Neural progenitor cell (in vitro differentiated cells): ENCODE measurements at regions not wholly inside any gene's neighbourhood (a gene's known extent, or its start where the extent isn't known, plus 50 kb on each side); places are given as distances from the start of the nearest gene placed in this dataset.

Experiments
- DNase-seq: peaks from one replicate; pipeline ENCODE4 v3.0.0-alpha.2; 2016; ENCODE audit warnings: low spot score
- H2AFZ ChIP-seq: fragments of 200-600 bp; sonication (generic); replicated peaks from 2 replicates; pipeline ENCODE4 v1.6.1; 2016; ENCODE audit warnings: antibody characterized with exemption
- H3F3A ChIP-seq: fragments of 200-600 bp; sonication (generic); 2 replicates; pipeline ENCODE4 v1.6.1; 2016; ENCODE audit warnings: antibody characterized with exemption, low read depth
- H3K27ac ChIP-seq: fragments of 200-600 bp; sonication (generic); 2 replicates; pipeline ENCODE4 v1.5.1; 2016; ENCODE audit warnings: mild to moderate bottlenecking
- H3K27me3 ChIP-seq: fragments of 200-600 bp; sonication (generic); 2 replicates; pipeline ENCODE4 v1.6.1; 2016; ENCODE audit warnings: mild to moderate bottlenecking, moderate library complexity
- H3K36me3 ChIP-seq: fragments of 200-600 bp; sonication (generic); 2 replicates; pipeline ENCODE4 v1.5.1; 2016
- H3K4me1 ChIP-seq: fragments of 200-600 bp; sonication (generic); 2 replicates; pipeline ENCODE4 v1.6.1; 2016; ENCODE audit warnings: mixed run types
- H3K4me2 ChIP-seq: fragments of 200-600 bp; sonication (generic); 2 replicates; pipeline ENCODE4 v1.6.1; 2016
- H3K4me3 ChIP-seq: fragments of 200-600 bp; sonication (generic); 2 replicates; pipeline ENCODE4 v1.5.1; 2016
- H3K79me2 ChIP-seq: fragments of 200-600 bp; sonication (generic); 2 replicates; pipeline ENCODE4 v1.6.1; 2016; ENCODE audit warnings: low read depth
- H3K9ac ChIP-seq: fragments of 200-600 bp; sonication (generic); 2 replicates; pipeline ENCODE4 v1.6.1; 2016
- H3K9me3 ChIP-seq: fragments of 200-600 bp; sonication (generic); 2 replicates; pipeline ENCODE4 v1.5.1; 2016; ENCODE audit warnings: low read depth
- H4K20me1 ChIP-seq: fragments of 200-600 bp; sonication (generic); 2 replicates; pipeline ENCODE4 v1.6.1; 2016; ENCODE audit warnings: low read depth
- H3K27ac Mint-ChIP-seq: 3 replicates; pipeline ENCODE4 v1.8.0; 2021; ENCODE audit warnings: mixed read lengths
- H3K27me3 Mint-ChIP-seq: 2 replicates; pipeline ENCODE4 v1.8.0; 2022; ENCODE audit warnings: low read depth, mild to moderate bottlenecking, inconsistent platforms, moderate library complexity, mixed read lengths; ENCODE audit not compliant: insufficient read depth
- H3K36me3 Mint-ChIP-seq: 3 replicates; pipeline ENCODE4 v1.8.0; 2021; ENCODE audit warnings: mixed read lengths
- H3K4me1 Mint-ChIP-seq: 3 replicates; pipeline ENCODE4 v1.8.0; 2021; ENCODE audit warnings: mixed read lengths
- H3K4me3 Mint-ChIP-seq: 3 replicates; pipeline ENCODE4 v1.8.0; 2021; ENCODE audit warnings: mild to moderate bottlenecking, moderate library complexity, mixed read lengths
- H3K9me3 Mint-ChIP-seq: 3 replicates; pipeline ENCODE4 v1.8.0; 2020; ENCODE audit warnings: mixed read lengths
- CTCF ChIP-seq: fragments of 200-600 bp; sonication (generic); IDR thresholded peaks from 2 replicates; pipeline ENCODE4 v1.5.1; 2017; ENCODE audit warnings: antibody characterized with exemption, mild to moderate bottlenecking
- EZH2 ChIP-seq: fragments of 200-600 bp; sonication (generic); IDR thresholded peaks from 2 replicates; pipeline ENCODE4 v1.6.1; 2017; ENCODE audit warnings: antibody characterized with exemption, mild to moderate bottlenecking, moderate library complexity
- EZH2phosphoT487 ChIP-seq: fragments of 200-600 bp; sonication (generic); IDR thresholded peaks from 2 replicates; pipeline ENCODE4 v1.6.1; 2017; ENCODE audit warnings: antibody characterized with exemption

GRCh38 chr1:81654147-81654546 lies 146.6 kb upstream of the ADGRL2 start:
- TF ChIP-seq EZH2 (no peak), CTCF (no peak), EZH2phosphoT487 (no peak)
- Histone ChIP-seq H3K4me1 (no peaks in the 10 kb centered on the region), H2AFZ (no peak overlapping the region), H3K79me2 (no peaks in the 10 kb centered on the region), H3K9me3 (no peaks in the 10 kb centered on the region), H3K36me3 (no peaks in the 10 kb centered on the region), H3K27ac (no peak overlapping the region), H3K4me3 (no peak overlapping the region), H3K4me2 (no peak overlapping the region), H4K20me1 (no peaks in the 10 kb centered on the region), H3K27me3 (no peaks in the 10 kb centered on the region), H3K9ac (no peak overlapping the region), H3F3A (no peaks in the 10 kb centered on the region)
- H3K27me3 Mint-ChIP-seq = peaks cover 3% of the 10 kb centered on the region
- H3K27ac Mint-ChIP-seq = no peak overlapping the region
- no peaks in the 10 kb centered on the region for H3K36me3 Mint-ChIP-seq
- DNase-seq = no peak
- H3K4me3 Mint-ChIP-seq = no peak overlapping the region
- peaks cover under 1% of the 10 kb centered on the region for H3K4me1 Mint-ChIP-seq
- H3K9me3 Mint-ChIP-seq = no peaks in the 10 kb centered on the region

- H3K36me3 Mint-ChIP-seq = no peaks in the 10 kb centered on the region
- H3K27me3 Mint-ChIP-seq = peaks cover 2% of the 10 kb centered on the region
- no peak overlapping the region for H3K27ac Mint-ChIP-seq
- H3K4me3 Mint-ChIP-seq = no peak overlapping the region
- H3K27me3 ChIP-seq = no peaks in the 10 kb centered on the region
- H3K79me2 ChIP-seq = no peaks in the 10 kb centered on the region
- no peaks in the 10 kb centered on the region for H3K9me3 Mint-ChIP-seq
- no peak overlapping the region for H3K9ac ChIP-seq
- TF ChIP-seq EZH2 (no peak), EZH2phosphoT487 (no peak), CTCF (no peak)
- DNase-seq = no peak
- no peaks in the 10 kb centered on the region for H3K36me3 ChIP-seq
- H3F3A ChIP-seq = no peaks in the 10 kb centered on the region
- no peak overlapping the region for H3K27ac ChIP-seq
- H3K4me1 ChIP-seq = no peaks in the 10 kb centered on the region
- no peak overlapping the region for H3K4me3 ChIP-seq
- H4K20me1 ChIP-seq = no peaks in the 10 kb centered on the region
- no peak overlapping the region for H3K4me2 ChIP-seq
- peaks cover 3% of the 10 kb centered on the region for H3K4me1 Mint-ChIP-seq
- no peak overlapping the region for H2AFZ ChIP-seq
- no peaks in the 10 kb centered on the region for H3K9me3 ChIP-seq
These were observed 150.0 kb upstream of the ADGRL2 start for GRCh38 chr1:81650776-81651175.

- Mint-ChIP-seq H3K27ac (no peak overlapping the region), H3K4me1 (no peaks in the 10 kb centered on the region), H3K36me3 (peaks cover 6% of the 10 kb centered on the region), H3K9me3 (peaks cover 2% of the 10 kb centered on the region), H3K27me3 (peaks cover 2% of the 10 kb centered on the region), H3K4me3 (no peak overlapping the region)
- Histone ChIP-seq H2AFZ (no peak overlapping the region), H3K9ac (no peak overlapping the region), H3K4me3 (no peak overlapping the region), H3K9me3 (no peaks in the 10 kb centered on the region), H3K27ac (no peak overlapping the region), H3F3A (no peaks in the 10 kb centered on the region), H4K20me1 (no peaks in the 10 kb centered on the region), H3K36me3 (no peaks in the 10 kb centered on the region), H3K4me2 (no peak overlapping the region), H3K79me2 (no peaks in the 10 kb centered on the region), H3K27me3 (no peaks in the 10 kb centered on the region), H3K4me1 (no peaks in the 10 kb centered on the region)
- no peak for TF ChIP-seq CTCF
- no peak for TF ChIP-seq EZH2phosphoT487
- TF ChIP-seq EZH2 = no peak
- DNase-seq = no peak
These were observed 164.9 kb upstream of the ADGRL2 start for GRCh38 chr1:81635816-81636215.
